ENCODE measurements at regions not wholly inside any gene's neighbourhood (a gene's known extent, or its start where the extent isn't known, plus 50 kb on each side); places are given as distances from the start of the nearest gene placed in this dataset.

GRCh38 chr4:181685461-181685860 is 557.7 kb upstream of the TENM3 start:
- Histone ChIP-seq H3K9me3 (replicated peaks; ENCODE audit: insufficient read depth, low read length) (no peaks in the 10 kb centered on the region), H3K36me3 (replicated peaks; ENCODE audit: insufficient read depth, low read length) (no peaks in the 10 kb centered on the region), H4K20me1 (ENCODE audit: insufficient read depth, low read length) (no peaks in the 10 kb centered on the region), H3K9ac (ENCODE audit: low read length) (no peak overlapping the region), H3K4me2 (ENCODE audit: low read depth, low read length) (no peak overlapping the region), H3K27me3 (replicated peaks; ENCODE audit: insufficient read depth, low read length) (no peaks in the 10 kb centered on the region), H3K79me2 (ENCODE audit: low read length) (no peaks in the 10 kb centered on the region), H3K27ac (ENCODE audit: low read length) (no peak overlapping the region), H3K4me1 (ENCODE audit: low read length) (no peaks in the 10 kb centered on the region), H3K9me2 (replicated peaks; ENCODE audit: insufficient read depth, low read length) (no peaks in the 10 kb centered on the region), H3F3A (ENCODE audit: insufficient read depth, low read length) (no peaks in the 10 kb centered on the region), H3K4me3 (ENCODE audit: low read length) (no peak overlapping the region), H2AFZ (ENCODE audit: low read length) (no peak overlapping the region)
- no peak for TF ChIP-seq EZH2 (optimal IDR thresholded peaks at IDR 0.05; ENCODE audit: low read depth, low read length)
- TF ChIP-seq EZH2phosphoT487 (IDR thresholded peaks at IDR 0.05; ENCODE audit: low read length): no peak
- TF ChIP-seq, protein P1, sequence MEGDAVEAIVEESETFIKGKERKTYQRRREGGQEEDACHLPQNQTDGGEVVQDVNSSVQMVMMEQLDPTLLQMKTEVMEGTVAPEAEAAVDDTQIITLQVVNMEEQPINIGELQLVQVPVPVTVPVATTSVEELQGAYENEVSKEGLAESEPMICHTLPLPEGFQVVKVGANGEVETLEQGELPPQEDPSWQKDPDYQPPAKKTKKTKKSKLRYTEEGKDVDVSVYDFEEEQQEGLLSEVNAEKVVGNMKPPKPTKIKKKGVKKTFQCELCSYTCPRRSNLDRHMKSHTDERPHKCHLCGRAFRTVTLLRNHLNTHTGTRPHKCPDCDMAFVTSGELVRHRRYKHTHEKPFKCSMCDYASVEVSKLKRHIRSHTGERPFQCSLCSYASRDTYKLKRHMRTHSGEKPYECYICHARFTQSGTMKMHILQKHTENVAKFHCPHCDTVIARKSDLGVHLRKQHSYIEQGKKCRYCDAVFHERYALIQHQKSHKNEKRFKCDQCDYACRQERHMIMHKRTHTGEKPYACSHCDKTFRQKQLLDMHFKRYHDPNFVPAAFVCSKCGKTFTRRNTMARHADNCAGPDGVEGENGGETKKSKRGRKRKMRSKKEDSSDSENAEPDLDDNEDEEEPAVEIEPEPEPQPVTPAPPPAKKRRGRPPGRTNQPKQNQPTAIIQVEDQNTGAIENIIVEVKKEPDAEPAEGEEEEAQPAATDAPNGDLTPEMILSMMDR (IDR thresholded peaks at IDR 0.05; ENCODE audit: low read length): no peak
- DNase-seq: no peak

- no peak overlapping the region for H3K9ac ChIP-seq (ENCODE audit: low read length)
- H2AFZ ChIP-seq (ENCODE audit: low read length): no peak overlapping the region
- H3K9me3 ChIP-seq (replicated peaks; ENCODE audit: insufficient read depth, low read length): no peaks in the 10 kb centered on the region
- no peaks in the 10 kb centered on the region for H4K20me1 ChIP-seq (ENCODE audit: insufficient read depth, low read length)
- no peaks in the 10 kb centered on the region for H3K4me1 ChIP-seq (ENCODE audit: low read length)
- DNase-seq: no peak
- no peak overlapping the region for H3K4me3 ChIP-seq (ENCODE audit: low read length)
- TF ChIP-seq, protein P1 (IDR thresholded peaks at IDR 0.05; ENCODE audit: low read length): no peak
- TF ChIP-seq EZH2phosphoT487 (IDR thresholded peaks at IDR 0.05; ENCODE audit: low read length) (no peak), EZH2 (optimal IDR thresholded peaks at IDR 0.05; ENCODE audit: low read depth, low read length) (no peak)
- H3K27ac ChIP-seq (ENCODE audit: low read length): no peak overlapping the region
- H3K9me2 ChIP-seq (replicated peaks; ENCODE audit: insufficient read depth, low read length): no peaks in the 10 kb centered on the region
- no peak overlapping the region for H3K4me2 ChIP-seq (ENCODE audit: low read depth, low read length)
- H3F3A ChIP-seq (ENCODE audit: insufficient read depth, low read length): no peaks in the 10 kb centered on the region
- H3K79me2 ChIP-seq (ENCODE audit: low read length): no peaks in the 10 kb centered on the region
- no peaks in the 10 kb centered on the region for H3K27me3 ChIP-seq (replicated peaks; ENCODE audit: insufficient read depth, low read length)
- H3K36me3 ChIP-seq (replicated peaks; ENCODE audit: insufficient read depth, low read length): no peaks in the 10 kb centered on the region
Measured at GRCh38 chr4:181685911-181686310, 557.3 kb upstream of the TENM3 start.

- no peak overlapping the region for H2AFZ ChIP-seq (ENCODE audit: low read length)
- no peak overlapping the region for H3K27ac ChIP-seq (ENCODE audit: low read length)
- H3K79me2 ChIP-seq (ENCODE audit: low read length): no peaks in the 10 kb centered on the region
- no peak for DNase-seq
- no peak overlapping the region for H3K9ac ChIP-seq (ENCODE audit: low read length)
- no peaks in the 10 kb centered on the region for H3K36me3 ChIP-seq (replicated peaks; ENCODE audit: insufficient read depth, low read length)
- H3K27me3 ChIP-seq (replicated peaks; ENCODE audit: insufficient read depth, low read length): no peaks in the 10 kb centered on the region
- no peaks in the 10 kb centered on the region for H4K20me1 ChIP-seq (ENCODE audit: insufficient read depth, low read length)
- no peak overlapping the region for H3K4me3 ChIP-seq (ENCODE audit: low read length)
- H3K4me1 ChIP-seq (ENCODE audit: low read length): no peaks in the 10 kb centered on the region
- H3K4me2 ChIP-seq (ENCODE audit: low read depth, low read length): no peak overlapping the region
- H3K9me3 ChIP-seq (replicated peaks; ENCODE audit: insufficient read depth, low read length): no peaks in the 10 kb centered on the region
- no peaks in the 10 kb centered on the region for H3F3A ChIP-seq (ENCODE audit: insufficient read depth, low read length)
- H3K9me2 ChIP-seq (replicated peaks; ENCODE audit: insufficient read depth, low read length): no peaks in the 10 kb centered on the region
- TF ChIP-seq EZH2phosphoT487 (IDR thresholded peaks at IDR 0.05; ENCODE audit: low read length) (no peak), EZH2 (optimal IDR thresholded peaks at IDR 0.05; ENCODE audit: low read depth, low read length) (no peak)
- TF ChIP-seq, protein P1 (IDR thresholded peaks at IDR 0.05; ENCODE audit: low read length): no peak
Measured at GRCh38 chr4:181687116-181687515, 556.1 kb upstream of the TENM3 start.

Data from MM.1S (cell line).